ENCODE measurements at regions not wholly inside any gene's neighbourhood (a gene's known extent, or its start where the extent isn't known, plus 50 kb on each side); places are given as distances from the start of the nearest gene placed in this dataset.

GRCh38 chr13:80599765-80600164 is 258.8 kb upstream of the SPRY2 start:
- TF ChIP-seq CTCF (IDR thresholded peaks at IDR 0.05; ENCODE audit: poor library complexity), result no peak
- no peak for TF ChIP-seq EZH2 (IDR thresholded peaks at IDR 0.05; ENCODE audit: borderline replicate concordance)

All from hepatocyte (in vitro differentiated cells).